ENCODE measurements at regions not wholly inside any gene's neighbourhood (a gene's known extent, or its start where the extent isn't known, plus 50 kb on each side); places are given as distances from the start of the nearest gene placed in this dataset.

- H3K36me3 Mint-ChIP-seq (ENCODE audit: low read depth): peaks cover 6% of the 10 kb centered on the region
- DNase-seq: no peak
- peaks cover 64% of the 10 kb centered on the region for H3K9me3 Mint-ChIP-seq
- TF ChIP-seq, protein P1, sequence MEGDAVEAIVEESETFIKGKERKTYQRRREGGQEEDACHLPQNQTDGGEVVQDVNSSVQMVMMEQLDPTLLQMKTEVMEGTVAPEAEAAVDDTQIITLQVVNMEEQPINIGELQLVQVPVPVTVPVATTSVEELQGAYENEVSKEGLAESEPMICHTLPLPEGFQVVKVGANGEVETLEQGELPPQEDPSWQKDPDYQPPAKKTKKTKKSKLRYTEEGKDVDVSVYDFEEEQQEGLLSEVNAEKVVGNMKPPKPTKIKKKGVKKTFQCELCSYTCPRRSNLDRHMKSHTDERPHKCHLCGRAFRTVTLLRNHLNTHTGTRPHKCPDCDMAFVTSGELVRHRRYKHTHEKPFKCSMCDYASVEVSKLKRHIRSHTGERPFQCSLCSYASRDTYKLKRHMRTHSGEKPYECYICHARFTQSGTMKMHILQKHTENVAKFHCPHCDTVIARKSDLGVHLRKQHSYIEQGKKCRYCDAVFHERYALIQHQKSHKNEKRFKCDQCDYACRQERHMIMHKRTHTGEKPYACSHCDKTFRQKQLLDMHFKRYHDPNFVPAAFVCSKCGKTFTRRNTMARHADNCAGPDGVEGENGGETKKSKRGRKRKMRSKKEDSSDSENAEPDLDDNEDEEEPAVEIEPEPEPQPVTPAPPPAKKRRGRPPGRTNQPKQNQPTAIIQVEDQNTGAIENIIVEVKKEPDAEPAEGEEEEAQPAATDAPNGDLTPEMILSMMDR (IDR thresholded peaks at IDR 0.05): no peak
- no peak overlapping the region for H3K4me3 Mint-ChIP-seq
- H3K27ac Mint-ChIP-seq: no peak overlapping the region
- no peaks in the 10 kb centered on the region for H3K4me1 Mint-ChIP-seq (ENCODE audit: low read depth)
- no peaks in the 10 kb centered on the region; the same call in 1 of the 2 replicates for H3K27me3 Mint-ChIP-seq (ENCODE audit: insufficient read depth)
Observed at GRCh38 chr16:7216719-7217118, 115.9 kb upstream of the RBFOX1 start.

DNA sequence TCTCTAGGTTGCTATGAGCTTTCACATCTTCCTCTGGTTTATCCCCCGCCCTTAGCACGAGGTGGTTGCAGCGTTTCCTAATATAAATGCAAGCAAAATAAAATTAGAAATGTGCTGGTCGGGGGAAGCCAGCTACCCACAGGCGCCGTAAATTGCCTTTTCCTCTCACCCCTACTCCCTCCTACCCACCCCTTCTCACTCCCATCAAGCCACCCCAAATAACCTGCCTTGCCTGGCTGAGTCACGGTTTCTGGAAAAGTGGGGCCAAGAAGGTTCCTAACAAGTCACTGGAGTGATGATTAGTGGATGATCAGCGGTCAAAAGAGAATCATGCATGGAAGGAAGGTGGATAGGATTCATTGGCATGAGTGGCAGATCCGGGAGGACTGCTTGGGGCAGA, 120.9 kb upstream of the RBFOX1 start:
- Mint-ChIP-seq H3K4me3 (no peak overlapping the region), H3K9me3 (peaks cover 51% of the 10 kb centered on the region), H3K4me1 (ENCODE audit: low read depth) (no peaks in the 10 kb centered on the region), H3K27me3 (ENCODE audit: insufficient read depth) (no peaks in the 10 kb centered on the region; the same call in 1 of the 2 replicates), H3K36me3 (ENCODE audit: low read depth) (peaks cover 5% of the 10 kb centered on the region; the same call in 1 of the 2 replicates), H3K27ac (no peak overlapping the region)
- no peak for DNase-seq
- TF ChIP-seq, protein P1 (IDR thresholded peaks at IDR 0.05): no peak

DNA sequence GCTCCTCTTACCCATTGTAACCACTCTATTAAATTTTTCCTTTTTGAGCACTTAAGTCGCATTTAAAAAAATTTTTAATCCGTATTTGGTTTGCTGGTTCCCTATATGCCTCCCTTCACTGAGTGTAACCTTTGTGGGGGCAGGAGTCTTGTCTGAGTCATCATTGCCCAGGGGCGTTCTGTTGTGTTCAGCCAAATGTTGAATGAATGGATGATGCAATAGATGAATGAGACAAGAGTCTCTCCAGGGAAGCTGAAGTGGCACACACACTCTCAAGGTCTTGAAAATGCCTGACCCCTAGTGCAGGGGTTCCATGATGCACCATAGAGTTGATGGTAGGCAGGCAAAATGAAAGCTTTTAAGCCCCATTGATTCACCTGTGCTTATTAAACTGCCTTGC, 123.0 kb upstream of the RBFOX1 start:
- H3K36me3 Mint-ChIP-seq (ENCODE audit: low read depth): peaks cover 5% of the 10 kb centered on the region; the same call in 1 of the 2 replicates

GRCh38 chr16:7206469-7206868, 126.2 kb upstream of the RBFOX1 start:
- DNase-seq: no peak
- Mint-ChIP-seq H3K4me1 (ENCODE audit: low read depth) (no peaks in the 10 kb centered on the region), H3K4me3 (no peak overlapping the region), H3K36me3 (ENCODE audit: low read depth) (peaks cover 5% of the 10 kb centered on the region; the same call in 1 of the 2 replicates), H3K27ac (no peak overlapping the region), H3K9me3 (peaks cover 51% of the 10 kb centered on the region), H3K27me3 (ENCODE audit: insufficient read depth) (peaks cover 2% of the 10 kb centered on the region; the same call in 1 of the 2 replicates)
- TF ChIP-seq, protein P1 (IDR thresholded peaks at IDR 0.05): no peak

More for the DNA sequence above, 123.0 kb upstream of the RBFOX1 start:
- no peaks in the 10 kb centered on the region for H3K4me1 Mint-ChIP-seq (ENCODE audit: low read depth)
- TF ChIP-seq, protein P1 (IDR thresholded peaks at IDR 0.05): no peak
- H3K27ac Mint-ChIP-seq: no peak overlapping the region
- DNase-seq: no peak
- no peak overlapping the region for H3K4me3 Mint-ChIP-seq
- peaks cover 51% of the 10 kb centered on the region for H3K9me3 Mint-ChIP-seq
- H3K27me3 Mint-ChIP-seq (ENCODE audit: insufficient read depth): peaks cover 1% of the 10 kb centered on the region

DNA sequence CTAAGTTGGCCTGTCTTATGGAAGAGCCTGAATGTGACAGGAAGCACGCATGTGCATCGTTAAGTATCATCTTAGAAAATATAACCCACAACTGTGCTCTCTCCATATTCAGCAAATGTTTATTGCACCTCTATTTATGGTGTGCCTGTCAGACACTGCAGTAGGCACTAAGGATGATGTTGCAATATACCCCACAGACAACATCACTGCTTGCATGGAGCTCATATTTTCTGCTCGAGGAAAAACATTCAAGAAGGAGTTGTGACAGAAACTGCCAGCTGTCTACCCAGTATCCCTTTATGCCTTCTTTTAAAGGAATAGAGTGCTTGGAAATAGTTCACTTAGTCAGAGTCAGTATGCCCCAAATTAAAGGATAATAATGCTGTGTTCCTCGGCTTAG, 132.3 kb upstream of the RBFOX1 start:
- Mint-ChIP-seq H3K4me1 (ENCODE audit: low read depth) (no peaks in the 10 kb centered on the region), H3K36me3 (ENCODE audit: low read depth) (peaks cover 9% of the 10 kb centered on the region; the same call in 1 of the 2 replicates), H3K27me3 (ENCODE audit: insufficient read depth) (peaks cover 2% of the 10 kb centered on the region; the same call in 1 of the 2 replicates), H3K27ac (no peak overlapping the region), H3K4me3 (no peak overlapping the region), H3K9me3 (peaks cover 75% of the 10 kb centered on the region)
- DNase-seq: no peak
- TF ChIP-seq, protein P1 (IDR thresholded peaks at IDR 0.05): no peak
